Fibroblast of mammary gland (primary cell): ENCODE measurements at regions not wholly inside any gene's neighbourhood (a gene's known extent, or its start where the extent isn't known, plus 50 kb on each side); places are given as distances from the start of the nearest gene placed in this dataset.

Source experiments
- DNase-seq: peaks from one replicate; pipeline ENCODE4 v3.0.0-alpha.2; 2010; ENCODE audit warnings: low read depth
- H3K4me3 ChIP-seq: 2 replicates; pipeline ENCODE4 v1.5.1; 2011; ENCODE audit warnings: low read depth, mild to moderate bottlenecking, low read length, moderate library complexity; ENCODE audit not compliant: control insufficient read depth
- CTCF ChIP-seq: conservative IDR thresholded peaks from 2 replicates; pipeline ENCODE4 v1.5.1; 2011; ENCODE audit warnings: low read depth, low read length, inconsistent platforms; ENCODE audit not compliant: control insufficient read depth, insufficient read depth

GRCh38 chr10:43942096-43942850 lies 293.6 kb upstream of the ZNF32 start:
- no peak for DNase-seq
- TF ChIP-seq CTCF: no peak

GRCh38 chr10:43940898-43941837 lies 292.5 kb upstream of the ZNF32 start:
- no peak for TF ChIP-seq CTCF
- no peak for DNase-seq
- no peak overlapping the region for H3K4me3 ChIP-seq

More at GRCh38 chr10:43942096-43942850, 293.6 kb upstream of the ZNF32 start:
- H3K4me3 ChIP-seq: no peak overlapping the region

- TF ChIP-seq CTCF: no peak
- peak; percentile 32 for DNase-seq
- no peak overlapping the region for H3K4me3 ChIP-seq
Observed at GRCh38 chr10:43939939-43940820, 291.5 kb upstream of the ZNF32 start.

- no peak for TF ChIP-seq CTCF
- H3K4me3 ChIP-seq: no peak overlapping the region
- DNase-seq: no peak
Observed at GRCh38 chr10:43939389-43939938, 290.8 kb upstream of the ZNF32 start.

- no peak for TF ChIP-seq CTCF
- no peak for DNase-seq
- H3K4me3 ChIP-seq: no peak overlapping the region
Observed at GRCh38 chr10:43938810-43939209, 290.1 kb upstream of the ZNF32 start.
